HCT116 (cell line): ENCODE measurements at regions not wholly inside any gene's neighbourhood (a gene's known extent, or its start where the extent isn't known, plus 50 kb on each side); places are given as distances from the start of the nearest gene placed in this dataset.
"Not testable (repeated sequence)": the region's sequence is repeated elsewhere in the genome, so short reads cannot be mapped to it uniquely, and the experiment has no call there.

Experiments used
- POLR2A ChIP-seq: IDR thresholded peaks from 2 replicates; pipeline ENCODE4 v1.7.0; 2011; ENCODE audit warnings: borderline replicate concordance; ENCODE audit not compliant: insufficient read depth, insufficient read length; ENCODE audit errors: extremely low read depth
- POLR2AphosphoS5 ChIP-seq: IDR thresholded peaks from 2 replicates; pipeline ENCODE4 v1.6.1; 2011; ENCODE audit warnings: mild to moderate bottlenecking, low read depth, low read length, moderate library complexity
- RAD21 ChIP-seq: IDR thresholded peaks from 2 replicates; pipeline ENCODE4 v1.6.1; 2012; ENCODE audit warnings: low read depth, mild to moderate bottlenecking
- SIN3A ChIP-seq: IDR thresholded peaks from 2 replicates; pipeline ENCODE4 v1.6.1; 2012; ENCODE audit warnings: low read depth
- TCF7L2 ChIP-seq: IDR thresholded peaks from 2 replicates; pipeline ENCODE4 v1.7.0; 2011; ENCODE audit warnings: borderline replicate concordance, inconsistent platforms; ENCODE audit not compliant: insufficient read depth, insufficient read length; ENCODE audit errors: extremely low read depth
- ZFX ChIP-seq: fragments of 450-650 bp; IDR thresholded peaks from 2 replicates; pipeline ENCODE4 v1.6.1; 2017
- TF ChIP-seq, protein P1 (sequence below), 3 experiments: fragments of 200-600 bp in 1 of 3; sonication (generic) in 1 of 3; IDR thresholded peaks in 2 of 3; conservative IDR thresholded peaks in 1 of 3; 2 replicates each; pipeline ENCODE4 v1.5.1; 2012 to 2017; ENCODE audit warnings: low read depth in 2 of 3, low read length in 2 of 3, antibody characterized with exemption in 1 of 3, borderline replicate concordance in 1 of 3, control low read depth in 1 of 3, mild to moderate bottlenecking in 1 of 3, mixed read lengths in 1 of 3, mixed run types in 1 of 3, moderate library complexity in 1 of 3; ENCODE audit not compliant: insufficient read depth in 1 of 3
- TF ChIP-seq, protein P2 (sequence below): IDR thresholded peaks from 2 replicates; pipeline ENCODE4 v1.6.1; 2012
- TF ChIP-seq, protein P3 (sequence below): IDR thresholded peaks from 2 replicates; pipeline ENCODE4 v1.6.1; 2011; ENCODE audit warnings: mild to moderate bottlenecking, low read length, moderate library complexity; ENCODE audit not compliant: insufficient replicate concordance; ENCODE audit errors: extremely low read depth

DNA sequence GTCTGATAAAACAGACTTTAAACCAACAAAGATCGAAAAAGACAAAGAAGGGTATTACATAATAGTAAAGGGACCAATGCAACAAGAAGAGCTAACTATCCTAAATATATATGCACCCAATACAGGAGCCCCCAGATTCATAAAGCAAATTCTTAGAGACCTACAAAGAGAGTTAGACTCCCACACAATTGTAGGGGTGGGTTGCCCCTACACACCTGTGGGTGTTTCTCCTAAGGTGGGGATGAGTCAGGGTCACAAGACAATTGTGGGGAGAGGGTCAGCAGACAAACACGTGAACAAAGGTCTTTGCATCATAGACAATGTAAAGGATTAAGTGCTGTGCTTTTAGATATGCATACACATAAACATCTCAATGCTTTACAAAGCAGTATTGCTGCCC lies 269.4 kb upstream of the PRR16 start:
- TF ChIP-seq, protein P1, sequence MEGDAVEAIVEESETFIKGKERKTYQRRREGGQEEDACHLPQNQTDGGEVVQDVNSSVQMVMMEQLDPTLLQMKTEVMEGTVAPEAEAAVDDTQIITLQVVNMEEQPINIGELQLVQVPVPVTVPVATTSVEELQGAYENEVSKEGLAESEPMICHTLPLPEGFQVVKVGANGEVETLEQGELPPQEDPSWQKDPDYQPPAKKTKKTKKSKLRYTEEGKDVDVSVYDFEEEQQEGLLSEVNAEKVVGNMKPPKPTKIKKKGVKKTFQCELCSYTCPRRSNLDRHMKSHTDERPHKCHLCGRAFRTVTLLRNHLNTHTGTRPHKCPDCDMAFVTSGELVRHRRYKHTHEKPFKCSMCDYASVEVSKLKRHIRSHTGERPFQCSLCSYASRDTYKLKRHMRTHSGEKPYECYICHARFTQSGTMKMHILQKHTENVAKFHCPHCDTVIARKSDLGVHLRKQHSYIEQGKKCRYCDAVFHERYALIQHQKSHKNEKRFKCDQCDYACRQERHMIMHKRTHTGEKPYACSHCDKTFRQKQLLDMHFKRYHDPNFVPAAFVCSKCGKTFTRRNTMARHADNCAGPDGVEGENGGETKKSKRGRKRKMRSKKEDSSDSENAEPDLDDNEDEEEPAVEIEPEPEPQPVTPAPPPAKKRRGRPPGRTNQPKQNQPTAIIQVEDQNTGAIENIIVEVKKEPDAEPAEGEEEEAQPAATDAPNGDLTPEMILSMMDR (IDR thresholded peaks at IDR 0.05 in 2 of 3, conservative IDR thresholded peaks at IDR 0.05 in 1 of 3; ENCODE audit: borderline replicate concordance in 1 of 3, insufficient read depth in 1 of 3, low read depth in 2 of 3, low read length in 2 of 3): not testable (repeated sequence)
- TF ChIP-seq ZFX, POLR2A, RAD21, SIN3A, POLR2AphosphoS5, TCF7L2: not testable (repeated sequence)
- TF ChIP-seq, protein P2, sequence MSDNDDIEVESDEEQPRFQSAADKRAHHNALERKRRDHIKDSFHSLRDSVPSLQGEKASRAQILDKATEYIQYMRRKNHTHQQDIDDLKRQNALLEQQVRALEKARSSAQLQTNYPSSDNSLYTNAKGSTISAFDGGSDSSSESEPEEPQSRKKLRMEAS: not testable (repeated sequence)
- TF ChIP-seq, protein P3, sequence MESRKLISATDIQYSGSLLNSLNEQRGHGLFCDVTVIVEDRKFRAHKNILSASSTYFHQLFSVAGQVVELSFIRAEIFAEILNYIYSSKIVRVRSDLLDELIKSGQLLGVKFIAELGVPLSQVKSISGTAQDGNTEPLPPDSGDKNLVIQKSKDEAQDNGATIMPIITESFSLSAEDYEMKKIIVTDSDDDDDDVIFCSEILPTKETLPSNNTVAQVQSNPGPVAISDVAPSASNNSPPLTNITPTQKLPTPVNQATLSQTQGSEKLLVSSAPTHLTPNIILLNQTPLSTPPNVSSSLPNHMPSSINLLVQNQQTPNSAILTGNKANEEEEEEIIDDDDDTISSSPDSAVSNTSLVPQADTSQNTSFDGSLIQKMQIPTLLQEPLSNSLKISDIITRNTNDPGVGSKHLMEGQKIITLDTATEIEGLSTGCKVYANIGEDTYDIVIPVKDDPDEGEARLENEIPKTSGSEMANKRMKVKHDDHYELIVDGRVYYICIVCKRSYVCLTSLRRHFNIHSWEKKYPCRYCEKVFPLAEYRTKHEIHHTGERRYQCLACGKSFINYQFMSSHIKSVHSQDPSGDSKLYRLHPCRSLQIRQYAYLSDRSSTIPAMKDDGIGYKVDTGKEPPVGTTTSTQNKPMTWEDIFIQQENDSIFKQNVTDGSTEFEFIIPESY: not testable (repeated sequence)
